ENCODE measurements at regions not wholly inside any gene's neighbourhood (a gene's known extent, or its start where the extent isn't known, plus 50 kb on each side); places are given as distances from the start of the nearest gene placed in this dataset.

DNA sequence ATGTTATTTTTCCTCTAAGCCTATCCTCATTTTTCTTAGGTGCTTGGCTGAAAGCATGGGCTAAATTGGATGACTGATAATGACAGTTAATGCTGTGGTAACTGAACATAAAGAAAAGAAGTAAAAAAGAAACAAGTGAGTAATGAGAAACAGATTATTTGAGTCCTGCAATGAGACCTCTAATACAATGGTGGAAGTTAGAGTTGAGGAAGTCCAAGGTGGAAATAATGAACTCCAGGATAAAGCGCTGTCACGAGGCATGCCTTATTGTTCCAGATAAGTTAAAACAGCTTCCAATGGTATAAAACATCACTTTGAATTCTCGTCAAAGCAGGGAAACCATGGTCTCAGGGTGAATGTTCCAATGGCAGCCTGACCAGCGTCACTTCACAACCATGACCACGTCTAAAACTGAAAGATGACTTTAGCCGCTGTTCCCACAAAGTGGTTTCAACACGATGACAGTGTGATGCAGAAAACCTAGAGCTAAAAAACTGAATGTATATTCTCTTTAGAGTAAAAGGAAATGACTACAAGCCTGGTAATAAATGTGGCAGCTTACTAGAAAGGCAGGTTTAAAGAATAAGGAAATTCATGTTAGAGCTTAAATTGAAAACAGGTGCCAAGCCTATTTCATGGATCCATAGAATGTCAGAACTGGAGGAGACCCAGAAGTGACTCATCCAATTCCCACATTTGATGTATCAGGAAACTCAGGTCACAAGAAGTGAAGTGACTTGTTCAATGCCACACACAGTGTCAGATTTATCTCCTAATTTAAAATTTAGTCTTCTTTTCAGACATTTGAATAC, 202.6 kb upstream of the GYPA start:
- no peaks in the 10 kb centered on the region for H3K9me3 ChIP-seq
- DNase-seq (ENCODE audit: low spot score in 2 of 2) = no peak
- H3K27ac ChIP-seq = no peak overlapping the region
- TF ChIP-seq, protein P1, sequence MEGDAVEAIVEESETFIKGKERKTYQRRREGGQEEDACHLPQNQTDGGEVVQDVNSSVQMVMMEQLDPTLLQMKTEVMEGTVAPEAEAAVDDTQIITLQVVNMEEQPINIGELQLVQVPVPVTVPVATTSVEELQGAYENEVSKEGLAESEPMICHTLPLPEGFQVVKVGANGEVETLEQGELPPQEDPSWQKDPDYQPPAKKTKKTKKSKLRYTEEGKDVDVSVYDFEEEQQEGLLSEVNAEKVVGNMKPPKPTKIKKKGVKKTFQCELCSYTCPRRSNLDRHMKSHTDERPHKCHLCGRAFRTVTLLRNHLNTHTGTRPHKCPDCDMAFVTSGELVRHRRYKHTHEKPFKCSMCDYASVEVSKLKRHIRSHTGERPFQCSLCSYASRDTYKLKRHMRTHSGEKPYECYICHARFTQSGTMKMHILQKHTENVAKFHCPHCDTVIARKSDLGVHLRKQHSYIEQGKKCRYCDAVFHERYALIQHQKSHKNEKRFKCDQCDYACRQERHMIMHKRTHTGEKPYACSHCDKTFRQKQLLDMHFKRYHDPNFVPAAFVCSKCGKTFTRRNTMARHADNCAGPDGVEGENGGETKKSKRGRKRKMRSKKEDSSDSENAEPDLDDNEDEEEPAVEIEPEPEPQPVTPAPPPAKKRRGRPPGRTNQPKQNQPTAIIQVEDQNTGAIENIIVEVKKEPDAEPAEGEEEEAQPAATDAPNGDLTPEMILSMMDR (IDR thresholded peaks at IDR 0.05) = no peak
- H3K4me3 ChIP-seq = no peak overlapping the region
- H3K36me3 ChIP-seq = no peaks in the 10 kb centered on the region
- no peaks in the 10 kb centered on the region for H3K27me3 ChIP-seq
- H3K4me1 ChIP-seq = no peaks in the 10 kb centered on the region
- intact Hi-C loops (cut with DNase I) = no loop called here

DNA sequence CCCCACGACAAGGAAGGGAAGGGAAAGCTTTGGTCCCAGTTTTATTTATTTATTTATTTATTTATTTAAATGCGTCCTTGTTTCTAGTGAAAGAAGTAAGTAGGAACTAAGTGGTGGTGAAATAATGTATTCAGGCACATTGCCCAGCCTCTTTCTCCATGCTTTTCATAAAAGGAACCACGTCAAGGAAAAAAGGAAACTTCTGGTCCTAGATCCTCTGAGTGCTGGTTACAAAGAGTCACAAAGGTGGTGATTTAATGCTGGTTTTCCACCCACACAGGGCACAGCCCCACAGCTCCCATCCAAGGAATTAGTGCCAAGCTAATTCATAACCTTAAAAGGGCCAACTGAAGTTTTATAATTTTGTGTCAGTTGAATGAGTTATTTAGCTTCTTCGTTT, 206.6 kb upstream of the GYPA start:
- intact Hi-C loops (cut with DNase I) = no loop called here
- Histone ChIP-seq H3K36me3 (no peaks in the 10 kb centered on the region), H3K4me3 (no peak overlapping the region), H3K9me3 (no peaks in the 10 kb centered on the region), H3K4me1 (no peaks in the 10 kb centered on the region), H3K27me3 (no peaks in the 10 kb centered on the region), H3K27ac (no peak overlapping the region)
- TF ChIP-seq, protein P1 (IDR thresholded peaks at IDR 0.05) = no peak
- no peak for DNase-seq (ENCODE audit: low spot score in 2 of 2)

DNA sequence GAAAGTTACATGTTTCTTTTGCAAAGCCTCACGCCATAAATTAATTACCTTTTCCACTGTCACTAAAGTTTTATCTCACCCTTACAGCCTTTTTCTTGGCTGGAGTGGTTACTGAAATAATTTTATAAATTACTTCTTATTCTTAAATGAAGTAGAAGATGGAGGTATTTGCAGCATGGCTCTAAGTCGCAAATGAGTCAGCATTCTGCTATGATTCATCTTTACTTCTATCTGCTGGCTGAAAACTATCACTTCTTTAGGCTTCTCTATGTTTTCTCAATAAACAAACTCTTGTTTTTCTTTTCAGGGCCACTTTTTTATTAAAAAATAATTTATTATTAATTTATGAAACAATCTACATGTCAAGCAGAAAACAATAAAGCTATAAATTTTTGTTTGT, 210.2 kb upstream of the GYPA start:
- Histone ChIP-seq H3K4me3 (no peak overlapping the region), H3K36me3 (no peaks in the 10 kb centered on the region)

DNA sequence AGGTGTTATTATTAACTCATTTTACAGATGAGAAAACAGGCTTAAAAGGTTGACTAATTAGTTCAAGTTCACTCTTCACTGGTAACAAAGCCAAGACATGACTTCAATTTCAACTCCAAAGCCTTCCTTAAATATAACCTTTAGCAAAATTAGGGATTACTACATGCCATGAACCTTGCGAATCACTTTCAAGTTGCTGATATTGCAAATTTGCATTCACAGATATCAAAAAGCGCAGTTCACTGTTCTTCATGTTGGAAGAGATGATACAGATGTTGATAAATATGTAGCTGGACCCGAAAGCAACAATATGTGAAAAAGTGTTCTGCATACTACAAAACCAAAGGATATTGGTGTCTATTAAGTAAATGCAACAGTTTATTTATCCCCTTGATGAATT, 210.8 kb upstream of the GYPA start:
- Histone ChIP-seq H3K36me3 (no peaks in the 10 kb centered on the region), H3K4me3 (no peak overlapping the region), H3K27ac (no peak overlapping the region), H3K4me1 (no peaks in the 10 kb centered on the region), H3K9me3 (no peaks in the 10 kb centered on the region), H3K27me3 (no peaks in the 10 kb centered on the region)
- intact Hi-C loops (cut with DNase I) = no loop called here
- TF ChIP-seq, protein P1 (IDR thresholded peaks at IDR 0.05) = no peak
- no peak for DNase-seq (ENCODE audit: low spot score in 2 of 2)

More for the DNA sequence above, 210.2 kb upstream of the GYPA start:
- Histone ChIP-seq H3K27ac (no peak overlapping the region), H3K27me3 (no peaks in the 10 kb centered on the region), H3K9me3 (no peaks in the 10 kb centered on the region), H3K4me1 (no peaks in the 10 kb centered on the region)
- TF ChIP-seq, protein P1 (IDR thresholded peaks at IDR 0.05) = no peak
- DNase-seq (ENCODE audit: low spot score in 2 of 2) = no peak
- intact Hi-C loops (cut with DNase I) = no loop called here

DNA sequence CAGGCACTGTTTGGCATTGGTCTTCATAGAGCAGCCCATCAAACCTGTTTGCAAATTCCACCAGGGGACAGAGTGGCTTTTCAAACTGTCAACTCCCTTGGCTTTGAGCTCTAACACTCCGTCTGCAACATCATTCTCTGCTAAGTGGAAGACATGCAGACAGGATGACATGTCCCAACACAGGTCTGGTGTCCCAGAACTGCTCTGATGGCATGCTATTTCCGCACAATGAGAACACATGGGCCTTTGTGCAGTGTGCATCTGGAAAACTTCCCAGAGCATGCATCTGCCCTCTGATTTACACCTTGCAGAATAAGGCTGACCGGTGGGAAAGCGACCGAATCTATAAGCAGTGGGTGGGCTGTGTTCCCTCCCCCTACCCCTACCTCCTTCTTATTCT, 212.8 kb upstream of the GYPA start:
- intact Hi-C loops (cut with DNase I) = no loop called here
- no peak overlapping the region for H3K27ac ChIP-seq
- TF ChIP-seq, protein P1 (IDR thresholded peaks at IDR 0.05) = no peak
- H3K27me3 ChIP-seq = no peaks in the 10 kb centered on the region
- no peak overlapping the region for H3K4me3 ChIP-seq
- no peak for DNase-seq (ENCODE audit: low spot score in 2 of 2)
- H3K36me3 ChIP-seq = no peaks in the 10 kb centered on the region
- no peaks in the 10 kb centered on the region for H3K9me3 ChIP-seq
- no peaks in the 10 kb centered on the region for H3K4me1 ChIP-seq
